ENCODE measurements at regions not wholly inside any gene's neighbourhood (a gene's known extent, or its start where the extent isn't known, plus 50 kb on each side); places are given as distances from the start of the nearest gene placed in this dataset.

DNA sequence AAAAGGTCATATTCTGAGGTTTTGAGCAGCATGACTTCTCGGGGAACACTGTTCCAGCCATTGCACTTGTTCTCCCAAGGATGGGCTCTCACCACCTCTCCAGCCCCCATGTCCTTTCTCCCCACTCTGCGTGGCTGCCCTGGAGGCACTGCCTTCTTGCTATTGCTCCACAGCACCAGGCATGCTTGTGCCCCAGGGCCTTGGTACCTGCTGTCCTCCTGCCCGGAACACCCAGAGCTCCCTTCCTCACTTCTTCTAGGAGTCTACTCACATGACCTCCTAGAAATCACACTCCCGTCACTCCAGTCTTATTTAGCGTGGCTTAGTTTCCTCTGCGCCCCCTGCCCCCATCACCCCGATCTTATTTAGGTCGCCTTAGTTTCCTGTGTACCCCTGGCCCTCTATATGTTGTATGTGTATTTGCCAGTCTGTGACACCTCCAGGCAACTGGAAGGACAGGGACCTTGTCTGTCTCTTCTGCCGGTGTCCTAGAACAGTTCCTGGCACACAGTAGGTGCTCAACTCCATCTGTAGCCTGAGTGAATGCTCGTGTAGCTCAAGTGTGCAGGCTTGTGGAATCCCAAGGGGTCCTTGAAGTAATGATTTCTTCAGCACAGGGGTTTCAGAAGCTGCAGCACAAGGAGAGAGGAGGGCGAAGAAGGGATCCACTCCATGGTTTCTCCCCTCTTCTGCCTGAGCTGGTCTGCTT, 208.6 kb upstream of the CIBAR2 start:
- 89 to 94% (median 93%) methylated on average over 11 of the region's 11 CpGs for WGBS, 4 donors
- no peaks in the 10 kb centered on the region for H3K27me3 ChIP-seq
- no peaks in the 10 kb centered on the region for H3K9me3 ChIP-seq (replicated peaks in 1 of 3)
- peak overlapping the region; percentile 63 to 96 (median 84) for H3K27ac ChIP-seq
- no peak for DNase-seq
- peaks cover 26 to 47% of the 10 kb centered on the region in 2 donors for H3K4me1 ChIP-seq (replicated peaks in 1 of 2)
- H3K4me3 ChIP-seq: no peak overlapping the region
- no peak for TF ChIP-seq POLR2A (IDR thresholded peaks at IDR 0.05)
- no peak for TF ChIP-seq CTCF (IDR thresholded peaks at IDR 0.05)
- H3K36me3 ChIP-seq (replicated peaks in 1 of 2): no peaks in the 10 kb centered on the region
- intact Hi-C loops (cut with DNase I): no loop called here

- Histone ChIP-seq H3K4me1 (replicated peaks in 1 of 2) (peaks cover 26 to 38% of the 10 kb centered on the region in 2 donors), H3K4me3 (peak overlapping the region in 1 of 4 donors; percentile 36), H3K36me3 (replicated peaks in 1 of 2) (no peaks in the 10 kb centered on the region), H3K27me3 (no peaks in the 10 kb centered on the region), H3K27ac (peak overlapping the region; percentile 63 to 96 (median 84)), H3K9me3 (replicated peaks in 1 of 3) (no peaks in the 10 kb centered on the region)
- WGBS, 4 donors: 21 to 32% (median 28%) methylated on average over 6 to 16 of the region's 16 CpGs
- TF ChIP-seq CTCF (IDR thresholded peaks at IDR 0.05): peak in 2 of 6 experiments; percentile 17 to 18
- TF ChIP-seq POLR2A (IDR thresholded peaks at IDR 0.05): peak; percentile 11 to 81
- DNase-seq: peak; percentile 88 to 99 (median 98)
- intact Hi-C loops (cut with DNase I): no loop called here
Observed at GRCh38 chr16:85321509-85322271, 209.4 kb upstream of the CIBAR2 start.

GRCh38 chr16:85323230-85323960, 211.1 kb upstream of the CIBAR2 start:
- H3K4me1 ChIP-seq (replicated peaks in 1 of 2): peaks cover 26 to 38% of the 10 kb centered on the region in 2 donors
- intact Hi-C loops (cut with DNase I): no loop called here

More at GRCh38 chr16:85323230-85323960, 211.1 kb upstream of the CIBAR2 start:
- H3K9me3 ChIP-seq (replicated peaks in 1 of 3): no peaks in the 10 kb centered on the region
- peak in 2 of 7 donors; percentile 43 to 51 for DNase-seq
- no peak overlapping the region for H3K4me3 ChIP-seq
- WGBS, 4 donors: 73 to 79% (median 76%) methylated on average over 12 to 14 of the region's 14 CpGs
- peak overlapping the region; percentile 80 to 96 (median 89) for H3K27ac ChIP-seq
- H3K27me3 ChIP-seq: no peaks in the 10 kb centered on the region
- no peaks in the 10 kb centered on the region for H3K36me3 ChIP-seq (replicated peaks in 1 of 2)
- TF ChIP-seq POLR2A (IDR thresholded peaks at IDR 0.05) (no peak), CTCF (IDR thresholded peaks at IDR 0.05) (no peak)
